ENCODE measurements at regions not wholly inside any gene's neighbourhood (a gene's known extent, or its start where the extent isn't known, plus 50 kb on each side); places are given as distances from the start of the nearest gene placed in this dataset.

DNA sequence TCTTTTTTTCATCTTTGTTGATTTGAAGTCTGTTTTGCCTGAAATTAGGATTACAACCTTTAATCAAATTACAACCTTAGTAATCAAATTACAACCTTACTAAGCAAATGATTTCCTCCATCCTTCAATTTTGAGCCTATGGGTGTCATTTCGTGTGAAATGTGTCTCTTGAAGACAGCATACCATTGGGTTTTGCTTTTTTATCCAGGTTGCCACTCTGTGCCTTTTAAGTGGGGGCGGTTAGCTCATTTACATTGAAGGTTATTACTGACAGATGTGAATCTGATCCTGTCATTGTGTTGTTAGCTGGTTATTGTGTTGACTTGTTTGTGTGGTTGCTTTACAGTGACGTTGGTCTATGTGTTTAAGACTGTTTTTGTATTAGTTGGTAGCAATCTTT lies 74.8 kb upstream of the BCL9 start:
- no peak for DNase-seq (ENCODE audit: low read depth)
- no peak overlapping the region for H3K4me3 ChIP-seq (ENCODE audit: low read length)
- TF ChIP-seq, protein P1, sequence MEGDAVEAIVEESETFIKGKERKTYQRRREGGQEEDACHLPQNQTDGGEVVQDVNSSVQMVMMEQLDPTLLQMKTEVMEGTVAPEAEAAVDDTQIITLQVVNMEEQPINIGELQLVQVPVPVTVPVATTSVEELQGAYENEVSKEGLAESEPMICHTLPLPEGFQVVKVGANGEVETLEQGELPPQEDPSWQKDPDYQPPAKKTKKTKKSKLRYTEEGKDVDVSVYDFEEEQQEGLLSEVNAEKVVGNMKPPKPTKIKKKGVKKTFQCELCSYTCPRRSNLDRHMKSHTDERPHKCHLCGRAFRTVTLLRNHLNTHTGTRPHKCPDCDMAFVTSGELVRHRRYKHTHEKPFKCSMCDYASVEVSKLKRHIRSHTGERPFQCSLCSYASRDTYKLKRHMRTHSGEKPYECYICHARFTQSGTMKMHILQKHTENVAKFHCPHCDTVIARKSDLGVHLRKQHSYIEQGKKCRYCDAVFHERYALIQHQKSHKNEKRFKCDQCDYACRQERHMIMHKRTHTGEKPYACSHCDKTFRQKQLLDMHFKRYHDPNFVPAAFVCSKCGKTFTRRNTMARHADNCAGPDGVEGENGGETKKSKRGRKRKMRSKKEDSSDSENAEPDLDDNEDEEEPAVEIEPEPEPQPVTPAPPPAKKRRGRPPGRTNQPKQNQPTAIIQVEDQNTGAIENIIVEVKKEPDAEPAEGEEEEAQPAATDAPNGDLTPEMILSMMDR (conservative IDR thresholded peaks at IDR 0.05; ENCODE audit: low read depth, low read length), result no peak

DNA sequence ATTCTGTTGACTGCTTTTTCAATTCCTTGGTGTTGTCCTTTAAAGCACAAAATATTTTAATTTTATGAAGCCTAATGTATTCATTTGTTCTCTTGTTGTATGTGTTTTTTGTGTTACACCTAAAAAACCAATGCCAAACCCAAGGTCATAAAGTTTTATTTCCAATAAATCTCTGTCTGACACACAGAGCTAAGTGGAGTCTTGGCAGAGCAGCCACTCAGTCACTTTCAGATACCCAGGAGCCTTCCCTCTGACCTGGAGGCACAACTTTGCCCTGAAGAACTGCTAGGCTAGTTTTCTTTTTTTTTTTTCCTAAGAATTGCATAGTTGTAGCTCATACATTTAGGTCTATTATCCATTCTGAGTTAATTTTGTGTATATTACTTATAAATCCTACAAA lies 71.2 kb upstream of the BCL9 start:
- DNase-seq (ENCODE audit: low read depth), result no peak
- TF ChIP-seq, protein P1 (conservative IDR thresholded peaks at IDR 0.05; ENCODE audit: low read depth, low read length), result no peak
- no peak overlapping the region for H3K4me3 ChIP-seq (ENCODE audit: low read length)

DNA sequence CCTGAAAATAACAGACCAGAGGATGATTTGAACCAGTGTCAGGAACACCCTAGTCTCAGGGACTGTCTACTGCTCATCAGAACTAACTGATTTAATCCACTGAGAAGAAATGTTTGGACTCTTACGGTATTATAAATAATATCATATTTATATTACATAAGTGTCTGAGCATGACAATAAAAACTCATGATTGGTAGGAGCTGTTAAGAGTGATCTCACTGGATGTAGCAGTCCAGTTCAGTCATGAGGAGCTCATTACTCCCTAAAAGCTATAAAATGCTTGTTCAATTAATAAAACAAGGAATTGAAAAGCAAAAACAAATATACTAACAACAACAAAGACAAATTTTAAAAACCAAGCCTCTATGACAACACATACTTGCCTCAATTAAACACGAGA lies 68.8 kb upstream of the BCL9 start:
- H3K4me3 ChIP-seq (ENCODE audit: low read length), result no peak overlapping the region
- no peak for DNase-seq (ENCODE audit: low read depth)
- TF ChIP-seq, protein P1 (conservative IDR thresholded peaks at IDR 0.05; ENCODE audit: low read depth, low read length), result no peak

DNA sequence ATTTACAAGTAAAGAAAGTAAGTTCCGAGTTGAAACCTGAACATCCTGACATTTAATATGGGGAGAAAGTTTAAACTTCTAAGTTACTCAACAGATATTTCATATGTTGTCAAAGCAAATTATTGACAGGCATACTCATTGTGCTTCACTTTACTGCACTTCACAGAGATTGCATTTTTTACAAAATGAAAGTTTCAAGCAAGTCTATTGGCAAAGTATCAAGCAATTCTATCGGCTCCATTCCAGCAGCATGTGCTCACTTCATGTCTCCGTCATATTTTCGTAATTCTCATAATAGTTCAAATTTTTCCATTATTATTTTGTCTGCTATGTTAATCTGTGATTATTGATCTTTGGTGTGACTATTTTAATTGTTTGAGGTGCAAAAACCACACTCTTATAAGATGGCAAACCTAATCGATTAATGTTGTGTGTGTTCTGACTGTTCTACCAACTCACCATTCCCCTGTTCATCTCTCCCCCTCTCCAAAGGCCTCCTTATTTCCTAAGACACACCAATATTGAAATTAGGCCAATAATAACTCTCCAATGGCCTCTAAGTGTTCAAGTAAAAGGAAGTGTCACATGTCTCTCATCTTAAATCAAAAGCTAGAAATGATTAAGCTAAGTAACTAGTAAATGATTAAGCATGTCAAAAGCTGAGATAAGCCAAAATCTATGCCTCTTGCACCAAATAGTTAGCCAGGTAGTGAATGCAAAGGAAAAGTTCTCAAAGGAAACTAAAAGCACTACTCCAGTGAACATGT lies 68.2 kb upstream of the BCL9 start:
- no peak overlapping the region for H3K4me3 ChIP-seq (ENCODE audit: low read length)
- DNase-seq (ENCODE audit: low read depth), result no peak
- TF ChIP-seq, protein P1 (conservative IDR thresholded peaks at IDR 0.05; ENCODE audit: low read depth, low read length), result no peak

DNA sequence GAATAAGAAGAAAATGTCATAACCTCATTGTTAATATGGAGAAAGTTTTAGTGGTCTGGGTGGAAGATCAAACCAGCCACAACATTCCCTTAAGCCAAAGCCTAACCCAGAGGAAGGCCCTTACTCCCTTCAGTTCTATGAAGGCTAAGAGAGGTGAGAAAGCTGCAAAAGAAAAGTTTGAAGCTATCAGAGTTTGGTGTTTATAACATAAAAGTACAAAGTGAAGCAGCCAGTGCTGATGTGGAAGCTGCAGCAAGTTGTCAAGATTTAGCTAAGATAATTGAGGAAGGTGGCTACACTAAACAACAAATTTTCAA lies 67.6 kb upstream of the BCL9 start:
- no peak for DNase-seq (ENCODE audit: low read depth)
- H3K4me3 ChIP-seq (ENCODE audit: low read length), result no peak overlapping the region
- TF ChIP-seq, protein P1 (conservative IDR thresholded peaks at IDR 0.05; ENCODE audit: low read depth, low read length), result no peak

DNA sequence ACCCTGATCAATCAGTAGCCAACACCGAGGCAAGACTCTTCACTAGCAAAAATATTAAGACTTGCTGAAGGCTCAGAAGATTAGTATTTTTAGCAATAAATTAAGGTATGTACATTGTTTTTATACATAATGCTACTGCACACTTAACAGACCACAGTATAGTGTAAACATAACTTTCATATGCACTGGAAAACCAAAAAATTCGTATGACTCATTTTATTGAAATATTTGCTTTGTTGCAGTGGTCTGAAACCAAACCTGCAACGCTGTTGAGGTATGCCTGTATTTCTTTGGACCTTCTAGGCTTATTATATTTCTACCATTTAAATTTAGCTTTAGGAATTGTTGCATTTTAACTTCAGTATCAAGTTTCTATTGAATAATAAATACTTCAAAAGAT lies 65.8 kb upstream of the BCL9 start:
- DNase-seq (ENCODE audit: low read depth), result no peak
- TF ChIP-seq, protein P1 (conservative IDR thresholded peaks at IDR 0.05; ENCODE audit: low read depth, low read length), result no peak

DNA sequence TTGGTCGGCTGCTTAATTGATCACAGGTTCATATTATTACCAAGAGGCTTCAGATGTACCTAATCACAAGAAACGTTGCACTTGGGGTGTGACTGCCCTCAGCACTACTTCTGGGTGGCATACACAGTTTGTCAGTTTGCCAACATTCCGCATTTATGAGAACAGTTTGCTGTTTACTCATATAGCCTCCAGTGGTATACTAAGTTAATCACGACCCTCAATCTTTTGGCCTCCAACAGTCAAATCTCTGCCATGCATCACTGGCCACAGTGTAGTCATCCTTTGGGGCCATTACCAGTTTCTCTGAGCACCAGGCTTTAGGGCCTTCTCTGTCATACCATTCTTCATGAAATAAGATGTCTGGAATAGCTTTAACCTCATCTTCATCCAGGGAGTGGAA lies 62.8 kb upstream of the BCL9 start:
- H3K4me3 ChIP-seq (ENCODE audit: low read length), result no peak overlapping the region
- no peak for DNase-seq (ENCODE audit: low read depth)
- TF ChIP-seq, protein P1 (conservative IDR thresholded peaks at IDR 0.05; ENCODE audit: low read depth, low read length), result no peak

More for the DNA sequence above, 65.8 kb upstream of the BCL9 start:
- no peak overlapping the region for H3K4me3 ChIP-seq (ENCODE audit: low read length)

All from retinal pigment epithelial cell (primary cell).